SK-N-MC (cell line): ENCODE measurements at regions not wholly inside any gene's neighbourhood (a gene's known extent, or its start where the extent isn't known, plus 50 kb on each side); places are given as distances from the start of the nearest gene placed in this dataset.

Experiments
- DNase-seq: peaks from one replicate; pipeline ENCODE4 v3.0.0-alpha.2; 2011; ENCODE audit warnings: low read depth, low spot score
- H3K27ac ChIP-seq: fragments of 200-600 bp; sonication (generic); 2 replicates; pipeline ENCODE4 v1.5.1; 2016; ENCODE audit warnings: mixed run types
- H3K36me3 ChIP-seq: fragments of 200-600 bp; sonication (generic); 2 replicates; pipeline ENCODE4 v1.6.1; 2017; ENCODE audit warnings: antibody characterized with exemption, low read length, mixed read lengths; ENCODE audit not compliant: insufficient read depth
- H3K4me3 ChIP-seq: fragments of 200-600 bp; sonication (generic); 2 replicates; pipeline ENCODE4 v1.5.1; 2016
- H3K9ac ChIP-seq: fragments of 200-600 bp; sonication (generic); 2 replicates; pipeline ENCODE4 v1.8.0; 2017; ENCODE audit warnings: mixed run types, mixed read lengths; ENCODE audit not compliant: insufficient read length
- H3K9me3 ChIP-seq: fragments of 200-600 bp; sonication (generic); 2 replicates; pipeline ENCODE4 v1.6.1; 2017; ENCODE audit warnings: low read depth, mild to moderate bottlenecking, antibody characterized with exemption, low read length, moderate library complexity, mixed read lengths
- EZH2 ChIP-seq: fragments of 200-600 bp; sonication (generic); IDR thresholded peaks from one replicate; pipeline ENCODE4 v1.6.1; 2017; ENCODE audit warnings: antibody characterized with exemption
- FOXP2 ChIP-seq: optimal IDR thresholded peaks from 2 replicates; pipeline ENCODE3; 2011; ENCODE audit warnings: mild to moderate bottlenecking, moderate library complexity; ENCODE audit not compliant: insufficient read depth; ENCODE audit errors: extremely low read length, control extremely low read depth
- POLR2AphosphoS5 ChIP-seq: IDR thresholded peaks from 2 replicates; pipeline ENCODE4 v1.6.1; 2012; ENCODE audit warnings: mild to moderate bottlenecking, low read depth, low read length, borderline replicate concordance

- no peak for TF ChIP-seq EZH2
- no peak for TF ChIP-seq POLR2AphosphoS5
- no peak for TF ChIP-seq FOXP2
- Histone ChIP-seq H3K9me3 (no peaks in the 10 kb centered on the region), H3K9ac (no peak overlapping the region), H3K27ac (no peak overlapping the region), H3K4me3 (no peak overlapping the region), H3K36me3 (no peaks in the 10 kb centered on the region)
- DNase-seq: no peak
Observed at GRCh38 chr5:31106278-31106677, 87.2 kb upstream of the CDH6 start.

- no peak for DNase-seq
- no peaks in the 10 kb centered on the region for H3K9me3 ChIP-seq
- no peaks in the 10 kb centered on the region for H3K36me3 ChIP-seq
- H3K9ac ChIP-seq: no peak overlapping the region
- no peak for TF ChIP-seq POLR2AphosphoS5
- no peak for TF ChIP-seq EZH2
- no peak for TF ChIP-seq FOXP2
- no peak overlapping the region for H3K4me3 ChIP-seq
- H3K27ac ChIP-seq: no peak overlapping the region
Observed at GRCh38 chr5:31104775-31105174, 88.7 kb upstream of the CDH6 start.

- Histone ChIP-seq H3K4me3 (no peak overlapping the region), H3K36me3 (no peaks in the 10 kb centered on the region), H3K9ac (no peak overlapping the region), H3K27ac (no peak overlapping the region), H3K9me3 (no peaks in the 10 kb centered on the region)
- TF ChIP-seq POLR2AphosphoS5 (no peak), EZH2 (no peak), FOXP2 (no peak)
- DNase-seq: no peak
Observed at GRCh38 chr5:31100781-31101310, 92.6 kb upstream of the CDH6 start.

- no peaks in the 10 kb centered on the region for H3K36me3 ChIP-seq
- no peak for DNase-seq
- no peak overlapping the region for H3K27ac ChIP-seq
- no peaks in the 10 kb centered on the region for H3K9me3 ChIP-seq
- TF ChIP-seq POLR2AphosphoS5 (no peak), FOXP2 (no peak), EZH2 (no peak)
- no peak overlapping the region for H3K9ac ChIP-seq
- H3K4me3 ChIP-seq: no peak overlapping the region
Observed at GRCh38 chr5:31100047-31100575, 93.4 kb upstream of the CDH6 start.

GRCh38 chr5:31098811-31099210, 94.7 kb upstream of the CDH6 start:
- no peak overlapping the region for H3K4me3 ChIP-seq
- TF ChIP-seq FOXP2 (no peak), EZH2 (no peak), POLR2AphosphoS5 (no peak)
- H3K36me3 ChIP-seq: no peaks in the 10 kb centered on the region
- no peak overlapping the region for H3K9ac ChIP-seq
- no peak overlapping the region for H3K27ac ChIP-seq
- no peaks in the 10 kb centered on the region for H3K9me3 ChIP-seq
- no peak for DNase-seq

- no peaks in the 10 kb centered on the region for H3K9me3 ChIP-seq
- TF ChIP-seq FOXP2: no peak
- TF ChIP-seq POLR2AphosphoS5: no peak
- no peak for TF ChIP-seq EZH2
- H3K4me3 ChIP-seq: no peak overlapping the region
- DNase-seq: no peak
- H3K27ac ChIP-seq: no peak overlapping the region
- no peak overlapping the region for H3K9ac ChIP-seq
- H3K36me3 ChIP-seq: no peaks in the 10 kb centered on the region
Observed at GRCh38 chr5:31097851-31098250, 95.6 kb upstream of the CDH6 start.

GRCh38 chr5:31096238-31096865, 97.1 kb upstream of the CDH6 start:
- no peak for DNase-seq
- no peaks in the 10 kb centered on the region for H3K36me3 ChIP-seq
- H3K9me3 ChIP-seq: no peaks in the 10 kb centered on the region
- no peak overlapping the region for H3K9ac ChIP-seq
- no peak overlapping the region for H3K27ac ChIP-seq
- H3K4me3 ChIP-seq: no peak overlapping the region
- no peak for TF ChIP-seq EZH2
- no peak for TF ChIP-seq FOXP2
- TF ChIP-seq POLR2AphosphoS5: no peak

GRCh38 chr5:31095796-31096195, 97.7 kb upstream of the CDH6 start:
- Histone ChIP-seq H3K36me3 (no peaks in the 10 kb centered on the region), H3K4me3 (no peak overlapping the region), H3K9me3 (no peaks in the 10 kb centered on the region), H3K27ac (no peak overlapping the region), H3K9ac (no peak overlapping the region)
- DNase-seq: no peak
- TF ChIP-seq POLR2AphosphoS5: no peak
- TF ChIP-seq EZH2: no peak
- TF ChIP-seq FOXP2: no peak

GRCh38 chr5:31091501-31091900, 102.0 kb upstream of the CDH6 start:
- no peak for DNase-seq
- H3K27ac ChIP-seq: no peak overlapping the region
- TF ChIP-seq FOXP2 (no peak), EZH2 (no peak), POLR2AphosphoS5 (no peak)

More at GRCh38 chr5:31091501-31091900, 102.0 kb upstream of the CDH6 start:
- no peak overlapping the region for H3K4me3 ChIP-seq
- no peaks in the 10 kb centered on the region for H3K36me3 ChIP-seq
- H3K9ac ChIP-seq: no peak overlapping the region
- no peaks in the 10 kb centered on the region for H3K9me3 ChIP-seq
